ENCODE measurements at regions not wholly inside any gene's neighbourhood (a gene's known extent, or its start where the extent isn't known, plus 50 kb on each side); places are given as distances from the start of the nearest gene placed in this dataset.

DNA sequence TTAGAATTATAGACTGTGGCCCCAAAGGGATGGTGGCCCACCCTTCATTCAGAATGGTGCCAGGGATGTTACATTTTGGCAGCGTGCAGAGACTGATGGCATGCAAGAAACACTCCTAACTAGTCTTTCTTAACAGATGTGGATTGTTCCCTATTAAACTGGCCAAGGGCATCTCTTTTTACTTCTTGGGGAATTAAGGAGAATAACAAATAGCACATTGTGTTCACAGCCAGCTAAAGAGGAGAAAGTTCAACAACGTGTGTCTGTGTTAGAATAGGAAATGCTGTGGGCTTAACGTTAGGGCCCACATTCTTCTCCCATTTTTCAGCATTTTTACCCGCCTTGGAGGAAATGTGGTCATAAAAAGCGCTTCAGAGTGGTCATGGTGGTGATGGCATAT lies 404.8 kb downstream of the CDH2 start:
- Histone ChIP-seq H2BK5ac (ENCODE audit: low read depth, low read length, poor library complexity, severe bottlenecking) (no peak overlapping the region), H2BK15ac (ENCODE audit: low read depth, low read length) (no peak overlapping the region), H3K4me2 (ENCODE audit: low read depth, low read length) (no peak overlapping the region), H3K9ac (ENCODE audit: low read depth, low read length) (no peak overlapping the region), H3K23ac (ENCODE audit: low read depth, low read length) (no peak overlapping the region), H2AK9ac (replicated peaks; ENCODE audit: low read depth, low read length, poor library complexity) (no peak overlapping the region), H4K20me1 (ENCODE audit: insufficient read depth, low read length) (no peaks in the 10 kb centered on the region), H2AFZ (replicated peaks; ENCODE audit: low read length, poor library complexity) (no peak overlapping the region), H3K9me1 (ENCODE audit: insufficient read depth, low read length) (no peaks in the 10 kb centered on the region), H3K27me3 (ENCODE audit: control insufficient read depth, insufficient read depth, low read length) (no peaks in the 10 kb centered on the region; the same call in 1 of the 2 replicates), H3K4me1 (ENCODE audit: control insufficient read depth, insufficient read depth, low read length) (no peaks in the 10 kb centered on the region), H3K4me3 (ENCODE audit: insufficient read depth, low read depth, low read length) (no peak overlapping the region), H3K4ac (ENCODE audit: low read depth, low read length) (no peak overlapping the region), H4K5ac (ENCODE audit: low read depth, low read length) (no peak overlapping the region), H2BK120ac (ENCODE audit: low read depth, low read length) (no peak overlapping the region), H3K36me3 (ENCODE audit: control insufficient read depth, insufficient read depth, low read length) (no peaks in the 10 kb centered on the region), H3K9me3 (ENCODE audit: control insufficient read depth, insufficient read depth, low read length) (no peaks in the 10 kb centered on the region), H2AK5ac (ENCODE audit: low read depth, low read length) (no peak overlapping the region), H4K8ac (ENCODE audit: low read depth in 2 of 2, low read length in 2 of 2) (no peak overlapping the region), H4K91ac (ENCODE audit: insufficient read depth, low read depth, low read length) (no peak overlapping the region), H3K14ac (replicated peaks; ENCODE audit: low read depth, low read length) (no peak overlapping the region), H3K56ac (ENCODE audit: extremely low read depth, insufficient read depth, low read length) (no peak overlapping the region), H3K18ac (ENCODE audit: low read depth, low read length) (no peak overlapping the region), H2BK20ac (ENCODE audit: low read depth, low read length) (no peak overlapping the region), H3K79me1 (ENCODE audit: low read depth in 1 of 2, low read length in 2 of 2) (no peaks in the 10 kb centered on the region), H3K27ac (ENCODE audit: insufficient read depth, low read length) (no peak overlapping the region)
- intact Hi-C loops (cut with micrococcal nuclease), result no loop called here
- ATAC-seq (ENCODE audit: low read depth), result no peak
- dilution Hi-C loops (cut with HindIII; ENCODE audit: low sequenced_read_pairs, unreplicated experiment), result no loop called here
- WGBS, 2 experiments (ENCODE audit: extremely low coverage in 2 of 2, insufficient read length in 1 of 2), result no CpG with 5 or more reads among the region's 5 CpGs
- TF ChIP-seq RAD21 (IDR thresholded peaks at IDR 0.05; ENCODE audit: low read length), result no peak
- TF ChIP-seq RCOR1 (IDR thresholded peaks at IDR 0.05; ENCODE audit: insufficient replicate concordance, low read length), result no peak
- TF ChIP-seq BHLHE40 (IDR thresholded peaks at IDR 0.05; ENCODE audit: low read depth, low read length), result no peak
- no peak for TF ChIP-seq MAZ (IDR thresholded peaks at IDR 0.05; ENCODE audit: borderline replicate concordance, low read depth, low read length)
- TF ChIP-seq, protein P1, sequence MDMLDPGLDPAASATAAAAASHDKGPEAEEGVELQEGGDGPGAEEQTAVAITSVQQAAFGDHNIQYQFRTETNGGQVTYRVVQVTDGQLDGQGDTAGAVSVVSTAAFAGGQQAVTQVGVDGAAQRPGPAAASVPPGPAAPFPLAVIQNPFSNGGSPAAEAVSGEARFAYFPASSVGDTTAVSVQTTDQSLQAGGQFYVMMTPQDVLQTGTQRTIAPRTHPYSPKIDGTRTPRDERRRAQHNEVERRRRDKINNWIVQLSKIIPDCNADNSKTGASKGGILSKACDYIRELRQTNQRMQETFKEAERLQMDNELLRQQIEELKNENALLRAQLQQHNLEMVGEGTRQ (IDR thresholded peaks at IDR 0.05; ENCODE audit: low read depth, low read length), result no peak
- no peak for TF ChIP-seq FOS (IDR thresholded peaks at IDR 0.05; ENCODE audit: low read depth, low read length)
- no peak for TF ChIP-seq CEBPB (IDR thresholded peaks at IDR 0.05; ENCODE audit: low read depth, low read length)
- TF ChIP-seq NFE2L2 (IDR thresholded peaks at IDR 0.05; ENCODE audit: low read depth, low read length), result no peak
- no peak for TF ChIP-seq CHD1 (IDR thresholded peaks at IDR 0.05; ENCODE audit: low read depth, low read length)
- TF ChIP-seq MAFK (IDR thresholded peaks at IDR 0.05; ENCODE audit: low read depth, low read length), result no peak
- TF ChIP-seq POLR2A (IDR thresholded peaks at IDR 0.05; ENCODE audit: low read depth, low read length), result no peak
- TF ChIP-seq, protein P2, sequence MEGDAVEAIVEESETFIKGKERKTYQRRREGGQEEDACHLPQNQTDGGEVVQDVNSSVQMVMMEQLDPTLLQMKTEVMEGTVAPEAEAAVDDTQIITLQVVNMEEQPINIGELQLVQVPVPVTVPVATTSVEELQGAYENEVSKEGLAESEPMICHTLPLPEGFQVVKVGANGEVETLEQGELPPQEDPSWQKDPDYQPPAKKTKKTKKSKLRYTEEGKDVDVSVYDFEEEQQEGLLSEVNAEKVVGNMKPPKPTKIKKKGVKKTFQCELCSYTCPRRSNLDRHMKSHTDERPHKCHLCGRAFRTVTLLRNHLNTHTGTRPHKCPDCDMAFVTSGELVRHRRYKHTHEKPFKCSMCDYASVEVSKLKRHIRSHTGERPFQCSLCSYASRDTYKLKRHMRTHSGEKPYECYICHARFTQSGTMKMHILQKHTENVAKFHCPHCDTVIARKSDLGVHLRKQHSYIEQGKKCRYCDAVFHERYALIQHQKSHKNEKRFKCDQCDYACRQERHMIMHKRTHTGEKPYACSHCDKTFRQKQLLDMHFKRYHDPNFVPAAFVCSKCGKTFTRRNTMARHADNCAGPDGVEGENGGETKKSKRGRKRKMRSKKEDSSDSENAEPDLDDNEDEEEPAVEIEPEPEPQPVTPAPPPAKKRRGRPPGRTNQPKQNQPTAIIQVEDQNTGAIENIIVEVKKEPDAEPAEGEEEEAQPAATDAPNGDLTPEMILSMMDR (conservative IDR thresholded peaks at IDR 0.05; ENCODE audit: low read depth, low read length), result no peak
- TF ChIP-seq, protein P3, sequence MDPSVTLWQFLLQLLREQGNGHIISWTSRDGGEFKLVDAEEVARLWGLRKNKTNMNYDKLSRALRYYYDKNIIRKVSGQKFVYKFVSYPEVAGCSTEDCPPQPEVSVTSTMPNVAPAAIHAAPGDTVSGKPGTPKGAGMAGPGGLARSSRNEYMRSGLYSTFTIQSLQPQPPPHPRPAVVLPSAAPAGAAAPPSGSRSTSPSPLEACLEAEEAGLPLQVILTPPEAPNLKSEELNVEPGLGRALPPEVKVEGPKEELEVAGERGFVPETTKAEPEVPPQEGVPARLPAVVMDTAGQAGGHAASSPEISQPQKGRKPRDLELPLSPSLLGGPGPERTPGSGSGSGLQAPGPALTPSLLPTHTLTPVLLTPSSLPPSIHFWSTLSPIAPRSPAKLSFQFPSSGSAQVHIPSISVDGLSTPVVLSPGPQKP (IDR thresholded peaks at IDR 0.05; ENCODE audit: borderline replicate concordance, low read depth, low read length), result no peak
- no peak for TF ChIP-seq RFX5 (IDR thresholded peaks at IDR 0.05; ENCODE audit: low read depth, low read length)
- TF ChIP-seq SMC3 (IDR thresholded peaks at IDR 0.05; ENCODE audit: low read depth, low read length), result no peak
- TF ChIP-seq MXI1 (IDR thresholded peaks at IDR 0.05; ENCODE audit: borderline replicate concordance, low read depth, low read length), result no peak
- BruUV-seq (replicated peaks), result no TSS peak
- in situ Hi-C loops (cut with MboI; ENCODE audit: low sequenced_read_pairs), result no loop called here
- CTCF ChIA-PET, result no interaction called here
- no peak for DNase-seq
- POLR2A ChIA-PET (ENCODE audit: unreplicated experiment), result no interaction called here
